ENCODE measurements at regions not wholly inside any gene's neighbourhood (a gene's known extent, or its start where the extent isn't known, plus 50 kb on each side); places are given as distances from the start of the nearest gene placed in this dataset.

DNA sequence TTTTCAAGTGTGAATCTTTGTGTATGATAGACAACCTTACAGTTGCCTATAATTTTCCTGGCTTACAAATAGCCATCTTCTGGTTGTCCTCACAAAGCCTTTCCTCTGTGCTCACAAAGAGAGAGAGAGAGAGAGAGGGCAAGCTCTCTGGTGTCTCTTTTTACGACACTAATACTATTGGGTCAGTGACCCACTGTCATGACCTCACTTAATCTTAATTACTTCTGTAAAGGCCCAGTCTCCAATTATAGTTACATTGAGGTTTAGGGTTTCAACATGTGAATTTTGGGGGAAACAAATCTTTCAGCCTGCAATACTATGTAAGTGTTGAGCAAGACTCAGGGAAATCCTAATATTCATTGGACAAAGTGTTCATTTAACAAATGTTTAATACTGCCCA, 167.4 kb upstream of the COL11A1 start:
- Histone ChIP-seq H3K4me1 (ENCODE audit: insufficient read depth) (0 out of 2 replicates have a peak, but pooled peaks cover 2% of the 10 kb centered on the region), H3K79me2 (replicated peaks; ENCODE audit: insufficient read depth) (no peaks in the 10 kb centered on the region), H3K9me2 (ENCODE audit: insufficient read depth) (peaks cover 5% of the 10 kb centered on the region; the same call in 1 of the 2 replicates), H3K4me2 (no peak overlapping the region), H3K36me3 (ENCODE audit: insufficient read depth) (no peaks in the 10 kb centered on the region), H2AFZ (no peak overlapping the region), H4K20me1 (replicated peaks; ENCODE audit: insufficient read depth) (no peaks in the 10 kb centered on the region), H3K4me3 (no peak overlapping the region), H3K27me3 (ENCODE audit: insufficient read depth) (no peaks in the 10 kb centered on the region), H3K27ac (ENCODE audit: low read depth) (no peak overlapping the region), H3F3A (replicated peaks; ENCODE audit: low read depth) (no peaks in the 10 kb centered on the region)
- Mint-ChIP-seq H3K27ac (no peak overlapping the region), H3K36me3 (ENCODE audit: low read depth) (no peaks in the 10 kb centered on the region), H3K4me1 (peaks cover 11% of the 10 kb centered on the region; the same call in 2 of the 3 replicates), H3K4me3 (no peak overlapping the region), H3K27me3 (ENCODE audit: insufficient read depth, low read depth, poor library complexity) (no peaks in the 10 kb centered on the region), H3K9me3 (peaks cover 4% of the 10 kb centered on the region; the same call in 1 of the 3 replicates)
- ATAC-seq (no peak), DNase-seq (ENCODE audit: low spot score) (no peak)
- TF ChIP-seq JUNB (IDR thresholded peaks at IDR 0.05; ENCODE audit: unreplicated experiment) = no peak
- TF ChIP-seq, protein P1, sequence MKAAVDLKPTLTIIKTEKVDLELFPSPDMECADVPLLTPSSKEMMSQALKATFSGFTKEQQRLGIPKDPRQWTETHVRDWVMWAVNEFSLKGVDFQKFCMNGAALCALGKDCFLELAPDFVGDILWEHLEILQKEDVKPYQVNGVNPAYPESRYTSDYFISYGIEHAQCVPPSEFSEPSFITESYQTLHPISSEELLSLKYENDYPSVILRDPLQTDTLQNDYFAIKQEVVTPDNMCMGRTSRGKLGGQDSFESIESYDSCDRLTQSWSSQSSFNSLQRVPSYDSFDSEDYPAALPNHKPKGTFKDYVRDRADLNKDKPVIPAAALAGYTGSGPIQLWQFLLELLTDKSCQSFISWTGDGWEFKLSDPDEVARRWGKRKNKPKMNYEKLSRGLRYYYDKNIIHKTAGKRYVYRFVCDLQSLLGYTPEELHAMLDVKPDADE (IDR thresholded peaks at IDR 0.05) = no peak
- no peak for TF ChIP-seq EZH2phosphoT487 (IDR thresholded peaks at IDR 0.05; ENCODE audit: unreplicated experiment)
- no peak for TF ChIP-seq ZNF331 (CRISPR knock-in tag; IDR thresholded peaks at IDR 0.05; ENCODE audit: low read depth)
- TF ChIP-seq ZNF114 (CRISPR knock-in tag; IDR thresholded peaks at IDR 0.05) = no peak
- TF ChIP-seq STAT1 (IDR thresholded peaks at IDR 0.05; ENCODE audit: unreplicated experiment) = no peak
- TF ChIP-seq, protein P2, sequence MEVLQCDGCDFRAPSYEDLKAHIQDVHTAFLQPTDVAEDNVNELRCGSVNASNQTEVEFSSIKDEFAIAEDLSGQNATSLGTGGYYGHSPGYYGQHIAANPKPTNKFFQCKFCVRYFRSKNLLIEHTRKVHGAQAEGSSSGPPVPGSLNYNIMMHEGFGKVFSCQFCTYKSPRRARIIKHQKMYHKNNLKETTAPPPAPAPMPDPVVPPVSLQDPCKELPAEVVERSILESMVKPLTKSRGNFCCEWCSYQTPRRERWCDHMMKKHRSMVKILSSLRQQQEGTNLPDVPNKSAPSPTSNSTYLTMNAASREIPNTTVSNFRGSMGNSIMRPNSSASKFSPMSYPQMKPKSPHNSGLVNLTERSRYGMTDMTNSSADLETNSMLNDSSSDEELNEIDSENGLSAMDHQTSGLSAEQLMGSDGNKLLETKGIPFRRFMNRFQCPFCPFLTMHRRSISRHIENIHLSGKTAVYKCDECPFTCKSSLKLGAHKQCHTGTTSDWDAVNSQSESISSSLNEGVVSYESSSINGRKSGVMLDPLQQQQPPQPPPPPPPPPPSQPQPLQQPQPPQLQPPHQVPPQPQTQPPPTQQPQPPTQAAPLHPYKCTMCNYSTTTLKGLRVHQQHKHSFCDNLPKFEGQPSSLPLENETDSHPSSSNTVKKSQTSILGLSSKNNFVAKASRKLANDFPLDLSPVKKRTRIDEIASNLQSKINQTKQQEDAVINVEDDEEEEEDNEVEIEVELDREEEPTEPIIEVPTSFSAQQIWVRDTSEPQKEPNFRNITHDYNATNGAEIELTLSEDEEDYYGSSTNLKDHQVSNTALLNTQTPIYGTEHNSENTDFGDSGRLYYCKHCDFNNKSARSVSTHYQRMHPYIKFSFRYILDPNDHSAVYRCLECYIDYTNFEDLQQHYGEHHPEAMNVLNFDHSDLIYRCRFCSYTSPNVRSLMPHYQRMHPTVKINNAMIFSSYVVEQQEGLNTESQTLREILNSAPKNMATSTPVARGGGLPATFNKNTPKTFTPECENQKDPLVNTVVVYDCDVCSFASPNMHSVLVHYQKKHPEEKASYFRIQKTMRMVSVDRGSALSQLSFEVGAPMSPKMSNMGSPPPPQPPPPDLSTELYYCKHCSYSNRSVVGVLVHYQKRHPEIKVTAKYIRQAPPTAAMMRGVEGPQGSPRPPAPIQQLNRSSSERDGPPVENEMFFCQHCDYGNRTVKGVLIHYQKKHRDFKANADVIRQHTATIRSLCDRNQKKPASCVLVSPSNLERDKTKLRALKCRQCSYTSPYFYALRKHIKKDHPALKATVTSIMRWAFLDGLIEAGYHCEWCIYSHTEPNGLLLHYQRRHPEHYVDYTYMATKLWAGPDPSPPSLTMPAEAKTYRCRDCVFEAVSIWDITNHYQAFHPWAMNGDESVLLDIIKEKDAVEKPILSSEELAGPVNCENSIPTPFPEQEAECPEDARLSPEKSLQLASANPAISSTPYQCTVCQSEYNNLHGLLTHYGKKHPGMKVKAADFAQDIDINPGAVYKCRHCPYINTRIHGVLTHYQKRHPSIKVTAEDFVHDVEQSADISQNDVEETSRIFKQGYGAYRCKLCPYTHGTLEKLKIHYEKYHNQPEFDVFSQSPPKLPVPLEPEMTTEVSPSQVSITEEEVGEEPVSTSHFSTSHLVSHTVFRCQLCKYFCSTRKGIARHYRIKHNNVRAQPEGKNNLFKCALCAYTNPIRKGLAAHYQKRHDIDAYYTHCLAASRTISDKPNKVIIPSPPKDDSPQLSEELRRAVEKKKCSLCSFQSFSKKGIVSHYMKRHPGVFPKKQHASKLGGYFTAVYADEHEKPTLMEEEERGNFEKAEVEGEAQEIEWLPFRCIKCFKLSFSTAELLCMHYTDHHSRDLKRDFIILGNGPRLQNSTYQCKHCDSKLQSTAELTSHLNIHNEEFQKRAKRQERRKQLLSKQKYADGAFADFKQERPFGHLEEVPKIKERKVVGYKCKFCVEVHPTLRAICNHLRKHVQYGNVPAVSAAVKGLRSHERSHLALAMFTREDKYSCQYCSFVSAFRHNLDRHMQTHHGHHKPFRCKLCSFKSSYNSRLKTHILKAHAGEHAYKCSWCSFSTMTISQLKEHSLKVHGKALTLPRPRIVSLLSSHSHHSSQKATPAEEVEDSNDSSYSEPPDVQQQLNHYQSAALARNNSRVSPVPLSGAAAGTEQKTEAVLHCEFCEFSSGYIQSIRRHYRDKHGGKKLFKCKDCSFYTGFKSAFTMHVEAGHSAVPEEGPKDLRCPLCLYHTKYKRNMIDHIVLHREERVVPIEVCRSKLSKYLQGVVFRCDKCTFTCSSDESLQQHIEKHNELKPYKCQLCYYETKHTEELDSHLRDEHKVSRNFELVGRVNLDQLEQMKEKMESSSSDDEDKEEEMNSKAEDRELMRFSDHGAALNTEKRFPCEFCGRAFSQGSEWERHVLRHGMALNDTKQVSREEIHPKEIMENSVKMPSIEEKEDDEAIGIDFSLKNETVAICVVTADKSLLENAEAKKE (CRISPR knock-in tag; IDR thresholded peaks at IDR 0.05) = no peak
- TF ChIP-seq NANOG (IDR thresholded peaks at IDR 0.05; ENCODE audit: borderline replicate concordance) = no peak
- TF ChIP-seq POLR2AphosphoS5 (IDR thresholded peaks at IDR 0.05; ENCODE audit: low read depth) = no peak
- TF ChIP-seq CREB1 (CRISPR knock-in tag; IDR thresholded peaks at IDR 0.05; ENCODE audit: low read depth) = no peak
- TF ChIP-seq, protein P3, sequence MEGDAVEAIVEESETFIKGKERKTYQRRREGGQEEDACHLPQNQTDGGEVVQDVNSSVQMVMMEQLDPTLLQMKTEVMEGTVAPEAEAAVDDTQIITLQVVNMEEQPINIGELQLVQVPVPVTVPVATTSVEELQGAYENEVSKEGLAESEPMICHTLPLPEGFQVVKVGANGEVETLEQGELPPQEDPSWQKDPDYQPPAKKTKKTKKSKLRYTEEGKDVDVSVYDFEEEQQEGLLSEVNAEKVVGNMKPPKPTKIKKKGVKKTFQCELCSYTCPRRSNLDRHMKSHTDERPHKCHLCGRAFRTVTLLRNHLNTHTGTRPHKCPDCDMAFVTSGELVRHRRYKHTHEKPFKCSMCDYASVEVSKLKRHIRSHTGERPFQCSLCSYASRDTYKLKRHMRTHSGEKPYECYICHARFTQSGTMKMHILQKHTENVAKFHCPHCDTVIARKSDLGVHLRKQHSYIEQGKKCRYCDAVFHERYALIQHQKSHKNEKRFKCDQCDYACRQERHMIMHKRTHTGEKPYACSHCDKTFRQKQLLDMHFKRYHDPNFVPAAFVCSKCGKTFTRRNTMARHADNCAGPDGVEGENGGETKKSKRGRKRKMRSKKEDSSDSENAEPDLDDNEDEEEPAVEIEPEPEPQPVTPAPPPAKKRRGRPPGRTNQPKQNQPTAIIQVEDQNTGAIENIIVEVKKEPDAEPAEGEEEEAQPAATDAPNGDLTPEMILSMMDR (conservative IDR thresholded peaks at IDR 0.05; ENCODE audit: low read depth in 2 of 2) = no peak
- TF ChIP-seq, protein P4, sequence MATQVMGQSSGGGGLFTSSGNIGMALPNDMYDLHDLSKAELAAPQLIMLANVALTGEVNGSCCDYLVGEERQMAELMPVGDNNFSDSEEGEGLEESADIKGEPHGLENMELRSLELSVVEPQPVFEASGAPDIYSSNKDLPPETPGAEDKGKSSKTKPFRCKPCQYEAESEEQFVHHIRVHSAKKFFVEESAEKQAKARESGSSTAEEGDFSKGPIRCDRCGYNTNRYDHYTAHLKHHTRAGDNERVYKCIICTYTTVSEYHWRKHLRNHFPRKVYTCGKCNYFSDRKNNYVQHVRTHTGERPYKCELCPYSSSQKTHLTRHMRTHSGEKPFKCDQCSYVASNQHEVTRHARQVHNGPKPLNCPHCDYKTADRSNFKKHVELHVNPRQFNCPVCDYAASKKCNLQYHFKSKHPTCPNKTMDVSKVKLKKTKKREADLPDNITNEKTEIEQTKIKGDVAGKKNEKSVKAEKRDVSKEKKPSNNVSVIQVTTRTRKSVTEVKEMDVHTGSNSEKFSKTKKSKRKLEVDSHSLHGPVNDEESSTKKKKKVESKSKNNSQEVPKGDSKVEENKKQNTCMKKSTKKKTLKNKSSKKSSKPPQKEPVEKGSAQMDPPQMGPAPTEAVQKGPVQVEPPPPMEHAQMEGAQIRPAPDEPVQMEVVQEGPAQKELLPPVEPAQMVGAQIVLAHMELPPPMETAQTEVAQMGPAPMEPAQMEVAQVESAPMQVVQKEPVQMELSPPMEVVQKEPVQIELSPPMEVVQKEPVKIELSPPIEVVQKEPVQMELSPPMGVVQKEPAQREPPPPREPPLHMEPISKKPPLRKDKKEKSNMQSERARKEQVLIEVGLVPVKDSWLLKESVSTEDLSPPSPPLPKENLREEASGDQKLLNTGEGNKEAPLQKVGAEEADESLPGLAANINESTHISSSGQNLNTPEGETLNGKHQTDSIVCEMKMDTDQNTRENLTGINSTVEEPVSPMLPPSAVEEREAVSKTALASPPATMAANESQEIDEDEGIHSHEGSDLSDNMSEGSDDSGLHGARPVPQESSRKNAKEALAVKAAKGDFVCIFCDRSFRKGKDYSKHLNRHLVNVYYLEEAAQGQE (IDR thresholded peaks at IDR 0.05; ENCODE audit: unreplicated experiment) = no peak
- TF ChIP-seq EZH2 (IDR thresholded peaks at IDR 0.05; ENCODE audit: low read depth, unreplicated experiment) = no peak
